ENCODE measurements at regions not wholly inside any gene's neighbourhood (a gene's known extent, or its start where the extent isn't known, plus 50 kb on each side); places are given as distances from the start of the nearest gene placed in this dataset.
"Not testable (repeated sequence)": the region's sequence is repeated elsewhere in the genome, so short reads cannot be mapped to it uniquely, and the experiment has no call there.

- DNase-seq, result not testable (repeated sequence)
These were observed 1239.5 kb downstream of the OLFM4 start for GRCh38 chr13:54268013-54268695.

GRCh38 chr13:54287062-54287764 lies 1258.6 kb downstream of the OLFM4 start:
- no peak for DNase-seq

- no peak for DNase-seq
These were observed 1272.5 kb downstream of the OLFM4 start for GRCh38 chr13:54301085-54301484.

GRCh38 chr13:54305377-54305776 lies 1276.8 kb downstream of the OLFM4 start:
- DNase-seq, result no peak

GRCh38 chr13:54312885-54313284 lies 1284.3 kb downstream of the OLFM4 start:
- DNase-seq, result no peak

GRCh38 chr13:54317722-54318121 lies 1289.1 kb downstream of the OLFM4 start:
- DNase-seq, result no peak

- no peak for DNase-seq
These were observed 1308.9 kb downstream of the OLFM4 start for GRCh38 chr13:54337540-54337939.

GRCh38 chr13:54347531-54347930 lies 1318.9 kb downstream of the OLFM4 start:
- no peak for DNase-seq

- no peak for DNase-seq
These were observed 1327.6 kb downstream of the OLFM4 start for GRCh38 chr13:54356209-54356608.

GRCh38 chr13:54356849-54357248 lies 1328.2 kb downstream of the OLFM4 start:
- DNase-seq, result no peak

- no peak for DNase-seq
These were observed 1328.8 kb downstream of the OLFM4 start for GRCh38 chr13:54357284-54357933.

- DNase-seq, result no peak
These were observed 1332.8 kb downstream of the OLFM4 start for GRCh38 chr13:54361460-54361859.

- DNase-seq, result no peak
These were observed 1338.1 kb downstream of the OLFM4 start for GRCh38 chr13:54366728-54367127.

- DNase-seq, result no peak
These were observed 1339.1 kb downstream of the OLFM4 start for GRCh38 chr13:54367639-54368271.

GRCh38 chr13:54368387-54368786 lies 1339.8 kb downstream of the OLFM4 start:
- no peak for DNase-seq

GRCh38 chr13:54373211-54373610 lies 1344.6 kb downstream of the OLFM4 start:
- no peak for DNase-seq

GRCh38 chr13:54379461-54379860 lies 1350.8 kb downstream of the OLFM4 start:
- DNase-seq, result peak in 1 of 14 donors; percentile 1

- DNase-seq, result no peak
These were observed 1355.0 kb downstream of the OLFM4 start for GRCh38 chr13:54383604-54384003.

- DNase-seq, result no peak
These were observed 1359.0 kb downstream of the OLFM4 start for GRCh38 chr13:54387625-54388024.

- DNase-seq, result no peak
These were observed 1362.2 kb downstream of the OLFM4 start for GRCh38 chr13:54390841-54391240.

- DNase-seq, result no peak
These were observed 1365.6 kb downstream of the OLFM4 start for GRCh38 chr13:54394085-54394700.

- DNase-seq, result no peak
These were observed 1366.3 kb downstream of the OLFM4 start for GRCh38 chr13:54394908-54395307.

GRCh38 chr13:54402495-54402894 lies 1373.9 kb downstream of the OLFM4 start:
- DNase-seq, result no peak
